GM12874 (cell line): ENCODE measurements at regions not wholly inside any gene's neighbourhood (a gene's known extent, or its start where the extent isn't known, plus 50 kb on each side); places are given as distances from the start of the nearest gene placed in this dataset.

Experiments used
- TF ChIP-seq, protein P1 (sequence below): IDR thresholded peaks from 2 replicates; pipeline ENCODE4 v1.5.1; 2011; ENCODE audit warnings: low read depth, mild to moderate bottlenecking, control low read depth, low read length, moderate library complexity; ENCODE audit not compliant: insufficient read depth

DNA sequence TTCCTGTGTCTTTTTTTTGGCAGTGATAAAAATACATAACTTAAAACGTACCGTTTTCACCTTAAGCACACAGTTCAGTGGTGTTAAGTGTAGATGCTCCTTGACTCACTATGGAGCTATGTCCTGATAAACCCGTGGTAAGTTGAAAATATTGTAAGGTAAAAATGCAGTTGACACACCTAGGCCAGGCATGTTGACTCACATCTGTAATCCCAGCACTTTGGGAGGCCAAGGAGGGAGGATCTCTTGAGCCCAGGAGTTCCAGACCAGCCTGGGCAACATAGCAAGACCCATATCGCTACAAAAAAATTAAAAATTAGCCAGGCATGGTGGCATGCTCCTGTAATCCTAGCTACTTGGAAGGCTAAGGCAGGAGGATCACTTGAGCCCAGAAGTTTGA is 73.6 kb upstream of the COG2 start:
- TF ChIP-seq, protein P1, sequence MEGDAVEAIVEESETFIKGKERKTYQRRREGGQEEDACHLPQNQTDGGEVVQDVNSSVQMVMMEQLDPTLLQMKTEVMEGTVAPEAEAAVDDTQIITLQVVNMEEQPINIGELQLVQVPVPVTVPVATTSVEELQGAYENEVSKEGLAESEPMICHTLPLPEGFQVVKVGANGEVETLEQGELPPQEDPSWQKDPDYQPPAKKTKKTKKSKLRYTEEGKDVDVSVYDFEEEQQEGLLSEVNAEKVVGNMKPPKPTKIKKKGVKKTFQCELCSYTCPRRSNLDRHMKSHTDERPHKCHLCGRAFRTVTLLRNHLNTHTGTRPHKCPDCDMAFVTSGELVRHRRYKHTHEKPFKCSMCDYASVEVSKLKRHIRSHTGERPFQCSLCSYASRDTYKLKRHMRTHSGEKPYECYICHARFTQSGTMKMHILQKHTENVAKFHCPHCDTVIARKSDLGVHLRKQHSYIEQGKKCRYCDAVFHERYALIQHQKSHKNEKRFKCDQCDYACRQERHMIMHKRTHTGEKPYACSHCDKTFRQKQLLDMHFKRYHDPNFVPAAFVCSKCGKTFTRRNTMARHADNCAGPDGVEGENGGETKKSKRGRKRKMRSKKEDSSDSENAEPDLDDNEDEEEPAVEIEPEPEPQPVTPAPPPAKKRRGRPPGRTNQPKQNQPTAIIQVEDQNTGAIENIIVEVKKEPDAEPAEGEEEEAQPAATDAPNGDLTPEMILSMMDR: no peak

GRCh38 chr1:230568008-230568407 is 74.3 kb upstream of the COG2 start:
- TF ChIP-seq, protein P1: peak; percentile 37; the same call in 1 of the 2 replicates

DNA sequence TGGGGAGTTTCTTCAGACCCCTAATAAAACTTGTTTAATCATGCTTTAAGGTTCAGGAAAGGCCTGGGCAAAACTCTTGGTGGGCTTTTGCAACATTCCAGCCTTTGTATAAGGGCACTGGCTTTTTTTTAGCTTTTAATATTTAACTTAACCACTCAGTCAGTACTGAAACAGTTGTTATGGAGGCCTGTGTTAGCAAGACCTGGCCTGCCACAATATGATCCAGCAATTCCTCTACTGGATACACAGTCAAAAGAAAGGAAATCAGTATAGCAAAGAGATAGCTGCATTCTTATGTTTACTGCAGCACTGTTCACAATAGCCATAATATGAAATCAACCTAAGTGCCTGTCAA is 75.1 kb upstream of the COG2 start:
- TF ChIP-seq, protein P1: no peak

DNA sequence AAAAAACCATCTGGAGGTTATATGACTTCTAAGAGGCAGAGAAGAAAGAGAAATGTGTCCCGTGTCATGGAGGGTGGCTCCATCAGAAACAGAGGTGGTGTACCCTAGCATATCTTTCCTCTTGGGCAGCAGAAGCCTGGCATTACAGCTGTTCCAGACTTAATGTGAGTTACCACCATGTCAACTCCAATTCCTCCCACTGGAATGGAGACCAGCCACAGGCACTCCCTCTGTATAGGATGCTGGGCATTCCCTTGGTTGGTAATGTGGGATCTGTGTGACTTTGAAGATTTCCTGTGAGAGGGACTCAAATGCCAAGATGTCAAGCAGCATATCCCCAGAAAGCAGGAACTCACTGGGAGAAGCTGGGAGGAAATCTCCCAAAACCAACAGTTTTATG is 77.1 kb upstream of the COG2 start:
- TF ChIP-seq, protein P1: no peak

DNA sequence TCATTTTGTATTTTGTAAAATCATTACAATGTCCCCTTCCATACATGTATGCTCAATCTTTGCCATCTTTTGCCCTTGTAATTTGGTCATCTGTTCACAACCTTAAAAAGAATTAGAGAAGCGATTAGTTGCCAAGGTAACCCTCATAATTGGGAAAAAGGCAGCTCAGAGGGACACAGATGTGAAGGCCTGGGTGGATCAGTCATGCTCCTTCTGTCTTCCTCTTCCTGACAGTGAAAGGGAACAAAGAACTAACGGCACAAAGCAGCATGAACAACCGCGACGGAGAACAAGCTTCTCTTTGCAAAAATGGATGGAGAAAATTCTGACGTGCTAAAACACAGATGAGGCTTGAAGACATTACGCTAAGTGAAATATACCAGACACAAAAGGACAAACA is 78.7 kb upstream of the COG2 start:
- TF ChIP-seq, protein P1: no peak

DNA sequence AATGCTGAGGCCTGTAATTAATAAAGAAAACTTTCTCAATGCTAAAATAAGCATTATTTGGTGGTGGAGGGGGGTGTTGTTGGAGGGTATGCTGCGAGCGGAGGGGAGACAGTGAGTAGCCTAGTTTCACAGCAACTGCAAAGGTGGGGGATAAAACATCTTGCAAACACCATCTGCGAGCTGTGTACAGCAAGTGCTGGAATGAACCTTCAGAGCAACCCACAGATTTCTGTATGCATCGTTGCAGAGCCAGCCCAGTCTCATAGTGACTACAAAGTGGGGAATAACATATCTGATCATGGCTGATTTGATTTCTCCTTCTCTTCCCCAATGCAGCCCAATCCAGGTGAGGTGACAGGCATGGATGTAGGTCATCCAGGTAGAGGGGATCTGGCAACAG is 80.7 kb upstream of the COG2 start:
- TF ChIP-seq, protein P1: no peak

DNA sequence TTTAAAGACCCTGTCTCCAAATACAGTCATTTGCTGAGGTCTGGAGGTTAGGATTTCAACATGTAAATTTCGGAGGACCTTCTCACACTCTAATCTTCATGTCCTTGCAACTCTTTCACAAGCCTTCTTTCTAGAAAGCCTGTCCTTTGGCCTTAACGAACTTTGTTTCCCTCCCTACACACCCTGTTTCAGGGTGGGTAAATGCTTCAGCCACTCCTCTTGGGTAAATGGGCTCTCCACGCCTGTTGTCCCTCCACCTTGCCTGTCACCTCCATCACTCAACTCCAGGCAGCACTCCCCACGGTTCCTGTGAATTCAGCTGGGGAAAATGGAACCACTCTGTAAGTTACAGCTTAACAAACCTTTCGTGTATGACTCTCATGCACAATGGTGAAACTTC is 84.0 kb upstream of the COG2 start:
- TF ChIP-seq, protein P1: no peak

DNA sequence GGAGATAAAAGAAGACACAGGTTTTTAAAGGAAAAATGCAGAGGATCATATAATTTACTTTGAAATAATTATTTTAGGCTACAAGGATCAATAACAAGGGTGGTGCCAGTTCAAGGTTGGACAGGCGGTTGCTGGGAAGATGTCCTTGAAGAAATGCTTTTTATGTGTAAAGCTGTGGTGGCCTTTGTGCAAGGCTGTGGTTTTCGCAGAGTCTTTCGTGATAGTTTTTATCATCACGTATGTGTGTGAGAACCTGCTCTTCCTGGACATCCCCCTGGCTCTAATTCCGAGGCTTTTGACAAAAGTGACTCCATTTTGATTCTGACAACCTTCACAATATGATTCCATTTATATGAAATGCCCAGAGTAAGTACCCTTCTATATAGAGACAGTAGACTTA is 85.8 kb upstream of the COG2 start:
- TF ChIP-seq, protein P1: no peak
